Loucy (cell line): ENCODE measurements at regions not wholly inside any gene's neighbourhood (a gene's known extent, or its start where the extent isn't known, plus 50 kb on each side); places are given as distances from the start of the nearest gene placed in this dataset.

Experiments used
- H2AFZ ChIP-seq: fragments of 200-600 bp; sonication (generic); 2 replicates; pipeline ENCODE4 v1.6.0; 2016; ENCODE audit warnings: antibody characterized with exemption, mild to moderate bottlenecking, low read length, moderate library complexity
- H3F3A ChIP-seq: fragments of 200-600 bp; 2 replicates; pipeline ENCODE4 v1.6.0; 2016; ENCODE audit warnings: antibody characterized with exemption, low read depth, mild to moderate bottlenecking
- H3K27me3 ChIP-seq: fragments of 200-600 bp; sonication (generic); 2 replicates; pipeline ENCODE4 v1.6.1; 2014; ENCODE audit warnings: low read length, mild to moderate bottlenecking; ENCODE audit not compliant: insufficient read depth, poor library complexity, severe bottlenecking
- H3K36me3 ChIP-seq: fragments of 200-600 bp; sonication (generic); 2 replicates; pipeline ENCODE4 v1.6.1; 2016; ENCODE audit warnings: low read length; ENCODE audit not compliant: insufficient read depth
- H3K4me1 ChIP-seq: fragments of 200-600 bp; sonication (generic); 2 replicates; pipeline ENCODE4 v1.5.1; 2014; ENCODE audit warnings: low read length, mild to moderate bottlenecking; ENCODE audit not compliant: insufficient read depth, poor library complexity, severe bottlenecking
- H3K4me2 ChIP-seq: fragments of 200-600 bp; sonication (generic); 2 replicates; pipeline ENCODE4 v1.6.0; 2014; ENCODE audit warnings: antibody characterized with exemption, low read length, low read depth, mild to moderate bottlenecking; ENCODE audit not compliant: poor library complexity, severe bottlenecking
- H3K4me3 ChIP-seq: fragments of 200-600 bp; sonication (generic); 2 replicates; pipeline ENCODE4 v1.5.1; 2014; ENCODE audit warnings: low read length, mild to moderate bottlenecking, mixed read lengths; ENCODE audit not compliant: poor library complexity, severe bottlenecking
- H3K79me2 ChIP-seq: fragments of 200-600 bp; sonication (generic); 2 replicates; pipeline ENCODE4 v1.6.1; 2014; ENCODE audit warnings: low read length; ENCODE audit not compliant: insufficient read depth
- H3K9ac ChIP-seq: fragments of 200-600 bp; sonication (generic); 2 replicates; pipeline ENCODE4 v1.6.0; 2014; ENCODE audit warnings: mild to moderate bottlenecking, low read depth, low read length, moderate library complexity; ENCODE audit not compliant: poor library complexity, severe bottlenecking
- H3K9me2 ChIP-seq: fragments of 200-600 bp; sonication (generic); replicated peaks from 2 replicates; pipeline ENCODE4 v1.6.1; 2016; ENCODE audit warnings: low read depth, low read length, mixed read lengths
- H3K9me3 ChIP-seq: fragments of 200-600 bp; sonication (generic); 2 replicates; pipeline ENCODE4 v1.6.1; 2014; ENCODE audit warnings: mild to moderate bottlenecking, antibody characterized with exemption, low read length, low read depth; ENCODE audit not compliant: insufficient read depth
- H4K20me1 ChIP-seq: fragments of 200-600 bp; sonication (generic); 2 replicates; pipeline ENCODE4 v1.6.0; 2014; ENCODE audit warnings: antibody characterized with exemption, low read length, mild to moderate bottlenecking; ENCODE audit not compliant: insufficient read depth, poor library complexity, severe bottlenecking
- EZH2phosphoT487 ChIP-seq: fragments of 200-600 bp; IDR thresholded peaks from 2 replicates; pipeline ENCODE4 v1.6.1; 2018; ENCODE audit warnings: antibody characterized with exemption, mild to moderate bottlenecking, moderate library complexity, borderline replicate concordance
- TF ChIP-seq, protein P1 (sequence below): fragments of 200-600 bp; sonication (generic); conservative IDR thresholded peaks from 2 replicates; pipeline ENCODE4 v1.5.1; 2014; ENCODE audit warnings: mild to moderate bottlenecking, antibody characterized with exemption, low read length

DNA sequence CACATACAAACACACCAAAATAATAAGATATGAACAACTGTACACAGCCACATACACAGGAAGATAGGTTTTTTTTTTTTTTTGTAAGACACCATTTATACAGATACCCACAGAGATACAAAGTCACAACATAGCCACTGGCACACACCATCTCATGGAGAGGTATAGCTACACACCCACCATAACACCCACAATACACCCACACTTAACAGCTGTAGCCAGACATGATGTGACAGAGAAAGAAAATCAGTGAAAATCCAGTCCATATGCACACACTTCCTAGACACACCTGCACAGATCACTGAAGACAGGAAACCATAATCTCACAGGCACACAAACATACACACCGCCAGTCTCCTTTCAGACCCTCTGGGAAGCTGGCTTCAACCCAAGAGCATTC lies 62.4 kb upstream of the PAX2 start:
- Histone ChIP-seq H3K9me2 (no peaks in the 10 kb centered on the region), H3K4me3 (peak overlapping the region; percentile 65), H3K27me3 (no peaks in the 10 kb centered on the region), H3K9me3 (no peaks in the 10 kb centered on the region), H2AFZ (no peak overlapping the region), H4K20me1 (no peaks in the 10 kb centered on the region), H3K4me2 (peak overlapping the region; percentile 71), H3F3A (no peaks in the 10 kb centered on the region), H3K9ac (no peak overlapping the region), H3K36me3 (no peaks in the 10 kb centered on the region), H3K79me2 (no peaks in the 10 kb centered on the region), H3K4me1 (peaks cover 62% of the 10 kb centered on the region)
- TF ChIP-seq EZH2phosphoT487, result no peak
- TF ChIP-seq, protein P1, sequence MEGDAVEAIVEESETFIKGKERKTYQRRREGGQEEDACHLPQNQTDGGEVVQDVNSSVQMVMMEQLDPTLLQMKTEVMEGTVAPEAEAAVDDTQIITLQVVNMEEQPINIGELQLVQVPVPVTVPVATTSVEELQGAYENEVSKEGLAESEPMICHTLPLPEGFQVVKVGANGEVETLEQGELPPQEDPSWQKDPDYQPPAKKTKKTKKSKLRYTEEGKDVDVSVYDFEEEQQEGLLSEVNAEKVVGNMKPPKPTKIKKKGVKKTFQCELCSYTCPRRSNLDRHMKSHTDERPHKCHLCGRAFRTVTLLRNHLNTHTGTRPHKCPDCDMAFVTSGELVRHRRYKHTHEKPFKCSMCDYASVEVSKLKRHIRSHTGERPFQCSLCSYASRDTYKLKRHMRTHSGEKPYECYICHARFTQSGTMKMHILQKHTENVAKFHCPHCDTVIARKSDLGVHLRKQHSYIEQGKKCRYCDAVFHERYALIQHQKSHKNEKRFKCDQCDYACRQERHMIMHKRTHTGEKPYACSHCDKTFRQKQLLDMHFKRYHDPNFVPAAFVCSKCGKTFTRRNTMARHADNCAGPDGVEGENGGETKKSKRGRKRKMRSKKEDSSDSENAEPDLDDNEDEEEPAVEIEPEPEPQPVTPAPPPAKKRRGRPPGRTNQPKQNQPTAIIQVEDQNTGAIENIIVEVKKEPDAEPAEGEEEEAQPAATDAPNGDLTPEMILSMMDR, result no peak

DNA sequence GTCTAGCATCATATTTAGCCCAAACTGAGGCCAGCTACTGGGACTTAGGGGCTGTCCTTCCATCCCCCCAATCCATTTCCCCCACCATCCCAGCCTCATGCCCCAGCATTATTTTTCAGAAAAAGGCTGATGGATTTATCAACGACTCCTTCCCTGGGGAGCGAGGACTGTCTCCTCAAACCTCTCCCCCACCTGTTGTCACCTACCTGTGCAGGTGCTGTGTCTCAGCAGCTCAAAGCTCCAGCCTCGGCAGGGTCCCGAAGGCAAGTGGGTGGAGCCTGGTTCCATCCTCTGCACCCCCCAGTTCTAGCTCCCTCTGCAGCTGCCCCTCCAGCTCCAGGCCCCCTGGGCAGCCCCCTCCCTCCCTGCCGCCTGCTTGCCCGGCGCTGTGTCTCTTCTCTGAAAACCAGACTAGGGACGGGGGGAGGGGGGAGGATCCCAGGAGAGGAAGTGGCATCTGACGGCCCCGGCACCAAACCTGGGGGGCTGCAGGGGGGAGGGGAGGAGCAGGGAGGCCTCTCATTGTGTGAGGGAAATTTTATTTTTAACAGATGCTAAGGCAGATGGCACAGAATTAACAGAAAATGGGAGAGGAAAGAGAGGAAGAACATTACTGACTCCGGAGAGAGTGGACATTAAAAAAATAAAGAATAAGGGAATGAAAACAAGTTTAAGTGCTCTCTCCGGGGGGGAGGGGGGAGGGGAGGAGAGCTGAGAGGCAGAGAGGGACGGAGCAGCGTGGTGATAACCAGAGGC lies 61.7 kb upstream of the PAX2 start:
- peak overlapping the region; percentile 67 for H3K9ac ChIP-seq

DNA sequence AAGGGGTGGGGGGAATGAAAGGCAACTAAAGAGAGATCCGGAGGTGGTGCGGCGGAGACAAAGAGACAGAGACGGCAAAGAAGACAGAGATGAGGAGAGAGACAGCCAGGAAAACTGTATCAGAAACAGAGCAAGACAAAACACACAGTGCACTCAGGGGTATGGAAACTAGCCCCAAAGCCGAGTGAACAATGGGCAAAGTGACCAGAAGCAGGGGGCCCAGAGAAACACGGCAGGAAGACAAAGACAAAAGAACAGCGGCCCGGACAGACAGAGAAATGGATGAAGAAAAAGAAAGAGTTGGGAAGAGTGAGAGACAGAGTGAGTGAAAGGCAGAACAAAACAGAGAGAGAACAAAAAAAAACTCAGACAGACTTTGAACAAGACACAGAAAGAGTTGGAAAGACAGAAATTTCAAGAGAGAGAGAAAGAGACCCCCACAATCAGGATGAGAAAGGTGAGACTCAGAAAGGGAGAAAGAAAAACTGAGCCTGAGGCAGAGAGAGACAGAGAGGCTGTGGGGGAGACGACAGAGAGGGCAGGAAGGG lies 60.6 kb upstream of the PAX2 start:
- H3K27me3 ChIP-seq, result no peaks in the 10 kb centered on the region
- H3K79me2 ChIP-seq, result no peaks in the 10 kb centered on the region
- H3K4me1 ChIP-seq, result peaks cover 72% of the 10 kb centered on the region
- no peak overlapping the region for H2AFZ ChIP-seq
- no peaks in the 10 kb centered on the region for H3F3A ChIP-seq
- H4K20me1 ChIP-seq, result no peaks in the 10 kb centered on the region
- H3K4me2 ChIP-seq, result peak overlapping the region; percentile 71
- H3K9me3 ChIP-seq, result no peaks in the 10 kb centered on the region
- H3K4me3 ChIP-seq, result peak overlapping the region; percentile 65
- H3K36me3 ChIP-seq, result no peaks in the 10 kb centered on the region
- no peaks in the 10 kb centered on the region for H3K9me2 ChIP-seq
- TF ChIP-seq EZH2phosphoT487, result no peak
- TF ChIP-seq, protein P1, result no peak
- peak overlapping the region; percentile 67 for H3K9ac ChIP-seq

More for the DNA sequence above, 61.7 kb upstream of the PAX2 start:
- no peaks in the 10 kb centered on the region for H3K36me3 ChIP-seq
- no peak for TF ChIP-seq EZH2phosphoT487
- TF ChIP-seq, protein P1, result no peak
- H3F3A ChIP-seq, result no peaks in the 10 kb centered on the region
- H2AFZ ChIP-seq, result peak overlapping the region; percentile 61; the same call in 1 of the 2 replicates
- H3K4me1 ChIP-seq, result peaks cover 69% of the 10 kb centered on the region
- H3K79me2 ChIP-seq, result no peaks in the 10 kb centered on the region
- H3K4me3 ChIP-seq, result peak overlapping the region; percentile 65
- peak overlapping the region; percentile 71 for H3K4me2 ChIP-seq
- no peaks in the 10 kb centered on the region for H3K9me2 ChIP-seq
- no peaks in the 10 kb centered on the region for H3K27me3 ChIP-seq
- no peaks in the 10 kb centered on the region for H3K9me3 ChIP-seq
- no peaks in the 10 kb centered on the region for H4K20me1 ChIP-seq
